ENCODE measurements at regions not wholly inside any gene's neighbourhood (a gene's known extent, or its start where the extent isn't known, plus 50 kb on each side); places are given as distances from the start of the nearest gene placed in this dataset.

DNA sequence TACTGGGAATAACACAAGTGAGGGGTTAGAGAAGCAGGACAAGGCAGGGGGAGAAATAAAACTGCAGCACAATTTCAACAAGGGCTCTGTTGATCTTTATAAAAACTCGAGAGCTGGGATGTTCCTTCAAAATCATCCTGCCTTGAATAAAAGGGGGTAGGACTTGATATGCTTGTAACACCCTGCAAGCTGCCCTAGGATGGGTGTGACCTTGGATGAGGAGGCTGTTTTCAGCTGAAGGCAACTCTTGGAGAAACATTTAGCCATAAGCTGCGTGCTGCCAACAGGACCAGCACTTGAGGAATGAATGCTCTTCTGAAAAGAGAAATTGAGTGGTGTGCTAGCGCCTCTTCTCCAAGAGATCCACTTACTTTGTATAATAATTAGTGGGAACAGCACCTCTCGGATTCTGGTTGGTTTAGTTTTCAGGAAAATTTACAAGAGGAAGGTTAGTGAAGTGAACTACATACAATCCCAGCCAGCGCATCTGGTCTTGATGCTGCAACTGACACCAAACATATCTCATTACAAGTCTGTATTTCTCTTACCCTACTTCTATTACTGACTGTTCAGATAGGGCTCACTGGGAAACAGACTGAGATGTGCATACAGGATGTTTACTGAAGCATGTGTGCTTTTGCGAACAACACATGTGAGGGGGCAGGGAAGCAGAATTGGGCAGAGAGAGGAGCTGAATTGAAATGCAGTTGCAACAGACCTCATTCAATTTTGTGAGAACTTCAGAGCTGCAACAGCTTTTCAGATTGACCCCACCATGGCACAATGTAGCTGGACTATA is 643.0 kb upstream of the GOLIM4 start:
- Histone ChIP-seq H3K4me3 (no peak overlapping the region), H3K4me1 (no peaks in the 10 kb centered on the region), H3K9me3 (no peaks in the 10 kb centered on the region), H3K36me3 (no peaks in the 10 kb centered on the region), H3K27me3 (no peaks in the 10 kb centered on the region), H3K27ac (no peak overlapping the region)
- intact Hi-C loops (cut with DNase I) = no loop called here
- DNase-seq (no peak), ATAC-seq (no peak)
- whole genome bisulfite sequencing (ENCODE audit: insufficient coverage, low coverage, low lambda C conversion rate, missing lambda C conversion rate) = 61% methylated on average over 6 of the region's 6 CpGs
- TF ChIP-seq CTCF (IDR thresholded peaks at IDR 0.05) (no peak), POLR2A (IDR thresholded peaks at IDR 0.05) (no peak)

DNA sequence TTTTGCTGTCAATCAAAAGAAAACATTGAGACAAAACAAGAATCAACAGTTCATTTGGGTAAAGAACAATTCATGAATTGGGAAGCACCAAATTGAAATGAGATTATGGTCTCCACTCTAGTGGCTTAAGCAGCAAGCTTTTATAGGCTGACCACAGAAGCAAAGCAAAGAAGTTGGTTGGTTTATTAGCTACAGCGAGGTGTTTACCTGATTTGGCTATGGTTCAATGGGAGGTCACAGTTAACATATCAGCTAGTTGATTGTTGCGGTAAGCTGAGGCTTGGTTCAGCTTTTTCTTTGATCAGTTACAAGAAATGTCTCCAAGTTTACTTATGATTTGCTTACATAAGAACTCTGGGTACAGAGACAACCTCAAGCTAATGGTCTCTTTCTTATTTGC is 640.5 kb upstream of the GOLIM4 start:
- intact Hi-C loops (cut with DNase I) = no loop called here
- no peak for DNase-seq
- WGBS (ENCODE audit: insufficient coverage, low coverage, low lambda C conversion rate, missing lambda C conversion rate) = 42% methylated on average over 2 of the region's 2 CpGs

GRCh38 chr3:168730073-168730472 is 634.3 kb upstream of the GOLIM4 start:
- no peaks in the 10 kb centered on the region for H3K27me3 ChIP-seq
- no peak for DNase-seq
- no peak for ATAC-seq
- no peaks in the 10 kb centered on the region for H3K36me3 ChIP-seq
- no peak overlapping the region for H3K4me3 ChIP-seq
- H3K9me3 ChIP-seq = no peaks in the 10 kb centered on the region
- no peak for TF ChIP-seq CTCF (IDR thresholded peaks at IDR 0.05)
- TF ChIP-seq POLR2A (IDR thresholded peaks at IDR 0.05) = no peak
- H3K27ac ChIP-seq = no peak overlapping the region
- 83% methylated on average over 1 of the region's 3 CpGs for WGBS (ENCODE audit: insufficient coverage, low coverage, low lambda C conversion rate, missing lambda C conversion rate)
- intact Hi-C loops (cut with DNase I) = no loop called here
- no peaks in the 10 kb centered on the region for H3K4me1 ChIP-seq

More for the DNA sequence above, 640.5 kb upstream of the GOLIM4 start:
- H3K4me3 ChIP-seq = no peak overlapping the region
- TF ChIP-seq CTCF (IDR thresholded peaks at IDR 0.05) = no peak
- no peak for TF ChIP-seq POLR2A (IDR thresholded peaks at IDR 0.05)
- H3K27me3 ChIP-seq = no peaks in the 10 kb centered on the region
- no peaks in the 10 kb centered on the region for H3K9me3 ChIP-seq
- H3K4me1 ChIP-seq = no peaks in the 10 kb centered on the region
- no peak for ATAC-seq
- no peak overlapping the region for H3K27ac ChIP-seq
- H3K36me3 ChIP-seq = no peaks in the 10 kb centered on the region

- DNase-seq = no peak
- no peak for TF ChIP-seq POLR2A (IDR thresholded peaks at IDR 0.05)
- no peak for TF ChIP-seq CTCF (IDR thresholded peaks at IDR 0.05)
Measured at GRCh38 chr3:168722091-168722490, 626.4 kb upstream of the GOLIM4 start.

More at GRCh38 chr3:168722091-168722490, 626.4 kb upstream of the GOLIM4 start:
- H3K27me3 ChIP-seq = no peaks in the 10 kb centered on the region
- ATAC-seq = no peak
- H3K4me1 ChIP-seq = no peaks in the 10 kb centered on the region
- intact Hi-C loops (cut with DNase I) = no loop called here
- no peak overlapping the region for H3K4me3 ChIP-seq
- no peaks in the 10 kb centered on the region for H3K36me3 ChIP-seq
- H3K9me3 ChIP-seq = no peaks in the 10 kb centered on the region
- no peak overlapping the region for H3K27ac ChIP-seq

Data from right lobe of liver (tissue), 6 donors.